OCI-LY1 (cell line): ENCODE measurements at regions not wholly inside any gene's neighbourhood (a gene's known extent, or its start where the extent isn't known, plus 50 kb on each side); places are given as distances from the start of the nearest gene placed in this dataset.
"Not testable (repeated sequence)": the region's sequence is repeated elsewhere in the genome, so short reads cannot be mapped to it uniquely, and the experiment has no call there.

Experiments used
- H2AFZ ChIP-seq: fragments of 200-600 bp; sonication (generic), shearing (Covaris generic); 2 replicates; pipeline ENCODE4 v1.6.0; 2014; ENCODE audit warnings: antibody characterized with exemption, mild to moderate bottlenecking, low read length
- H3F3A ChIP-seq: fragments of 200-600 bp; sonication (generic), shearing (Covaris generic); 2 replicates; pipeline ENCODE4 v1.6.0; 2014; ENCODE audit warnings: mild to moderate bottlenecking, antibody characterized with exemption, low read length, moderate library complexity; ENCODE audit not compliant: insufficient read depth
- H3K27ac ChIP-seq: fragments of 200-600 bp; sonication (generic); 2 replicates; pipeline ENCODE4 v1.5.1; 2014; ENCODE audit warnings: low read length, mixed run types, mild to moderate bottlenecking, low read depth; ENCODE audit not compliant: poor library complexity, severe bottlenecking
- H3K27me3 ChIP-seq: fragments of 200-600 bp; sonication (generic); 2 replicates; pipeline ENCODE4 v1.6.0; 2014; ENCODE audit warnings: antibody characterized with exemption, mild to moderate bottlenecking, low read length, moderate library complexity; ENCODE audit not compliant: insufficient read depth
- H3K36me3 ChIP-seq: fragments of 200-600 bp; sonication (generic); 2 replicates; pipeline ENCODE4 v1.6.1; 2014; ENCODE audit warnings: mild to moderate bottlenecking, antibody characterized with exemption, low read length, moderate library complexity, mixed read lengths; ENCODE audit not compliant: insufficient read depth
- H3K4me1 ChIP-seq: fragments of 200-600 bp; sonication (generic); 2 replicates; pipeline ENCODE4 v1.5.1; 2014; ENCODE audit warnings: mild to moderate bottlenecking, low read length, moderate library complexity; ENCODE audit not compliant: insufficient read depth, severe bottlenecking
- H3K4me2 ChIP-seq: fragments of 200-600 bp; sonication (generic), shearing (Covaris generic); 2 replicates; pipeline ENCODE4 v1.6.1; 2014; ENCODE audit warnings: low read length
- H3K4me3 ChIP-seq: fragments of 200-600 bp; sonication (generic); 2 replicates; pipeline ENCODE4 v1.5.1; 2014; ENCODE audit warnings: low read length, low read depth, mild to moderate bottlenecking, mixed read lengths; ENCODE audit not compliant: poor library complexity, severe bottlenecking
- H3K79me2 ChIP-seq: fragments of 200-600 bp; shearing (Covaris generic); 2 replicates; pipeline ENCODE4 v1.6.1; 2016; ENCODE audit warnings: mixed run types, low read length, mixed read lengths; ENCODE audit not compliant: insufficient read depth
- H3K9ac ChIP-seq: fragments of 200-600 bp; sonication (generic), shearing (Covaris generic); 2 replicates; pipeline ENCODE4 v1.6.1; 2014; ENCODE audit warnings: mild to moderate bottlenecking, low read length, mixed read lengths
- H3K9me2 ChIP-seq: fragments of 200-600 bp; sonication (generic), shearing (Covaris generic); 2 replicates; pipeline ENCODE4 v1.6.1; 2014; ENCODE audit warnings: low read depth, mild to moderate bottlenecking, low read length, mixed read lengths
- H3K9me3 ChIP-seq: fragments of 200-600 bp; shearing (Covaris generic); 2 replicates; pipeline ENCODE4 v1.6.1; 2014; ENCODE audit warnings: low read length, mixed read lengths
- H4K20me1 ChIP-seq: fragments of 200-600 bp; sonication (generic), shearing (Covaris generic); 2 replicates; pipeline ENCODE4 v1.6.0; 2016; ENCODE audit warnings: mild to moderate bottlenecking, low read length; ENCODE audit not compliant: insufficient read depth
- EZH2 ChIP-seq: fragments of 200-600 bp; sonication (generic), shearing (Covaris generic); IDR thresholded peaks from 2 replicates; pipeline ENCODE4 v1.8.0; 2017; ENCODE audit warnings: borderline replicate concordance, mixed run types, mild to moderate bottlenecking, antibody characterized with exemption, low read length, moderate library complexity, mixed read lengths
- TF ChIP-seq, protein P1 (sequence below): fragments of 200-600 bp; sonication (generic), shearing (Covaris generic); IDR thresholded peaks from 2 replicates; pipeline ENCODE4 v1.5.1; 2017; ENCODE audit warnings: mild to moderate bottlenecking, antibody characterized with exemption, low read length, moderate library complexity, mixed read lengths

DNA sequence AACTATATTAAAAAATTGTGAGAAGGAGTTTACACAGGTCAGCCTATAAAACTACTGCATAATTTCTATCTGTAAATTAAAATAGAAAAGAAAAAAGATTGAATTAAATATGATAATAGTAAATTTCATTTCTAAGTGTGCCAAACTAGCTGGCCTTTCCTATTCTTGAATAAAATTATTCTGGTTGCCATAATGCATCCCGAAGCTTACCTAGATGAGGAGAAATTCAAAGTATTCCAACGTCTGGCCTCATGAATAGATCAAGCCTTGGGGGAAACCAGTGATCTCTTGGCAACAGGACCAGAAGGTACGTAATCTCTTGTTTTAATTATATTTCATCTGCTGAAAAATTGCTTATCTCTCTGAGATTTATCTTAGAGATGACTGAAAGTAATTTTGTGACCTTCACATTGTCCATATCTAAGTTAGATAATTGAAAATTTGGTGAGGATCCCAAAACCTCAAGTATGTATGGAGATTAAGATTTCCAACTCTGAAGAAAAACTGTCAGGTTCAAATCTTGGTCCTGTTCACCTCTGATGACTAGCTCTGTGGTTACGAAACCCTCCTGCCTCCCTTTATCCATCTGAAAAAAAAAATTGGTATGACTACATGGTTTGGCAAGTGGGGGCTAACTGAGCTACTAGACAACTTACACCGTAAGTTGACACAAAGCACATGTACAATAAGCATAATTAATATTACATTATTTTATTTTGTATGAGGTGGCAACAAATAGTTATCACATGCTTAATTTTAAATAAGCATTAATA is 891.4 kb upstream of the ADAMTS5 start:
- H3K9me2 ChIP-seq, H3K79me2 ChIP-seq, H2AFZ ChIP-seq, H3K4me1 ChIP-seq, H3K4me3 ChIP-seq, H3K9me3 ChIP-seq, H4K20me1 ChIP-seq, H3K27ac ChIP-seq, H3K4me2 ChIP-seq, H3F3A ChIP-seq, H3K9ac ChIP-seq, H3K36me3 ChIP-seq, H3K27me3 ChIP-seq: not testable (repeated sequence)

DNA sequence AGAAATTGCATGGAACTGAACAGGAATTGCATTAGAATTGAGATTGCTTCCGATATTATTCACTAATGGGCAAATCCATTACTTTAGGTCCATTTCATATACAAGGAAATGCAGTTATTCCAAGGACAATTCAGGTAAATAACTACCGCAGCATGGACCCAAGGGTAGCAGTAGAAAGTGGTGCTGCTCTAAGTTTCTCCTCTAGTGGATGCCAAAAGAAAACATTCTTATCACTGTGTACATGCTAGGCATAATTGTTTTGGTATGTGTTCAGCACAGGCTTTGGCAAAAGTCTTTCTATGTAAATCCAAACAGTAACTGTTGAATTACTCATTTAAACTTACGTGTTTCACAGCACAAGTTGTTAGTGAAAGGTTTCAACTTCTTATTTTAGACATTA is 890.1 kb upstream of the ADAMTS5 start:
- H3K4me2 ChIP-seq, H3K27me3 ChIP-seq, H3K9me3 ChIP-seq, H3K27ac ChIP-seq, H3F3A ChIP-seq, H3K36me3 ChIP-seq, H4K20me1 ChIP-seq, H3K9ac ChIP-seq, H3K79me2 ChIP-seq, H3K4me3 ChIP-seq, H2AFZ ChIP-seq, H3K9me2 ChIP-seq, H3K4me1 ChIP-seq: not testable (repeated sequence)

DNA sequence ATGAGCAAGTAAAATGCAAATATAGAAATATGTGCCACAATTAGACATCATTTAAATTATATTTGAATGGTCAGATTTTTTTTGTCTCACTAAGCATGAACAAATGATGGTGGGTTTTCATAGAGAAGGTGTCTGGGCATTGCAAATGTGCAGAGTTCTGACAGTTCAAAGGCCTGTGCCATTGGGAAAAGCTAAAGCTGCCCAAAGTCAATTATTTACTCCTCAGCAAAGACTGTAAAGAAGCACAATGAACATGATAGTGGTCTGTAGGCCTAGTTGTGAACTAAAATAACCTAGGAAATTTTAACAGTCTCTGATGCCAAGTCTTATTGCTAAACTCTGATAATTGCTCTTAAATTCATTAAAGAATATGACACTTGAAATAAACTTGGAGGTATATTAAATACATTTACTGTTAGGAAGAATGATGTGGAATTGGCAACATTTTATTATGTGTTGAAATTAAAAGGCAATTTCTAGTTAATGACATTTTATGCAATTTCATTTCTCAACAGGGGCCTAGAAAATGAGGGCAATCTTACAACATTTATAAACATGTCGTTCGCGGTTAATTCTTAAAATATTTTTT is 874.3 kb upstream of the ADAMTS5 start:
- no peaks in the 10 kb centered on the region for H3K9me3 ChIP-seq
- no peak overlapping the region for H2AFZ ChIP-seq
- no peaks in the 10 kb centered on the region for H4K20me1 ChIP-seq
- H3K9me2 ChIP-seq = no peaks in the 10 kb centered on the region
- H3K36me3 ChIP-seq = no peaks in the 10 kb centered on the region
- H3K27ac ChIP-seq = no peak overlapping the region
- H3F3A ChIP-seq = no peaks in the 10 kb centered on the region
- H3K9ac ChIP-seq = no peak overlapping the region
- H3K79me2 ChIP-seq = no peaks in the 10 kb centered on the region
- H3K4me1 ChIP-seq = no peaks in the 10 kb centered on the region
- H3K27me3 ChIP-seq = no peaks in the 10 kb centered on the region
- TF ChIP-seq EZH2 = no peak
- TF ChIP-seq, protein P1, sequence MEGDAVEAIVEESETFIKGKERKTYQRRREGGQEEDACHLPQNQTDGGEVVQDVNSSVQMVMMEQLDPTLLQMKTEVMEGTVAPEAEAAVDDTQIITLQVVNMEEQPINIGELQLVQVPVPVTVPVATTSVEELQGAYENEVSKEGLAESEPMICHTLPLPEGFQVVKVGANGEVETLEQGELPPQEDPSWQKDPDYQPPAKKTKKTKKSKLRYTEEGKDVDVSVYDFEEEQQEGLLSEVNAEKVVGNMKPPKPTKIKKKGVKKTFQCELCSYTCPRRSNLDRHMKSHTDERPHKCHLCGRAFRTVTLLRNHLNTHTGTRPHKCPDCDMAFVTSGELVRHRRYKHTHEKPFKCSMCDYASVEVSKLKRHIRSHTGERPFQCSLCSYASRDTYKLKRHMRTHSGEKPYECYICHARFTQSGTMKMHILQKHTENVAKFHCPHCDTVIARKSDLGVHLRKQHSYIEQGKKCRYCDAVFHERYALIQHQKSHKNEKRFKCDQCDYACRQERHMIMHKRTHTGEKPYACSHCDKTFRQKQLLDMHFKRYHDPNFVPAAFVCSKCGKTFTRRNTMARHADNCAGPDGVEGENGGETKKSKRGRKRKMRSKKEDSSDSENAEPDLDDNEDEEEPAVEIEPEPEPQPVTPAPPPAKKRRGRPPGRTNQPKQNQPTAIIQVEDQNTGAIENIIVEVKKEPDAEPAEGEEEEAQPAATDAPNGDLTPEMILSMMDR = no peak
- no peak overlapping the region for H3K4me3 ChIP-seq
- no peak overlapping the region for H3K4me2 ChIP-seq

DNA sequence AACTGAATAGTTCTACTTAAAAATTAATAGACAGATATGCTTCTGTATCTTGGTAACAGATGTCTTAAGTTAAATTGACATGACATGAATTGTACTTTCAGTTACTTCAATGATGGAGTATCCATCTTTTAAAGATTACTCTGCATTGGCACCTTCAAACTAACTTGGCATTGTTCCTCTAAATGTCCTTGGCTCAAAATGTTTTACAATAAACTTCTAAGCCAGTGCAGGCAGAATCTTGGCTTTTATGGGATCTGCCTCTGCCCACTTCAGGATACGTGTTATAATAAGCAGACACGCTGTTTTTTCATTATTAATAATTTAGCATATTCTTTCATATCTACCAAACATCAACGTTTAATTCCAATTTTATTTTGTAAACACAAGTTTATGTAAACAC is 873.4 kb upstream of the ADAMTS5 start:
- Histone ChIP-seq H3K9ac (no peak overlapping the region), H3K4me2 (no peak overlapping the region), H3K4me1 (no peaks in the 10 kb centered on the region), H3K9me3 (no peaks in the 10 kb centered on the region), H3K4me3 (no peak overlapping the region), H4K20me1 (no peaks in the 10 kb centered on the region), H3F3A (no peaks in the 10 kb centered on the region), H3K27me3 (no peaks in the 10 kb centered on the region), H3K79me2 (no peaks in the 10 kb centered on the region), H3K36me3 (no peaks in the 10 kb centered on the region), H2AFZ (no peak overlapping the region), H3K27ac (no peak overlapping the region), H3K9me2 (no peaks in the 10 kb centered on the region)
- TF ChIP-seq EZH2 = no peak
- TF ChIP-seq, protein P1 = no peak
